ENCODE measurements at regions not wholly inside any gene's neighbourhood (a gene's known extent, or its start where the extent isn't known, plus 50 kb on each side); places are given as distances from the start of the nearest gene placed in this dataset.

GRCh38 chr3:15974647-15975046 is 176.9 kb upstream of the ANKRD28 start:
- no peak for TF ChIP-seq CTCF (IDR thresholded peaks at IDR 0.05)
- TF ChIP-seq POLR2A (IDR thresholded peaks at IDR 0.05) = no peak
